HepG2 (cell line): ENCODE measurements at regions not wholly inside any gene's neighbourhood (a gene's known extent, or its start where the extent isn't known, plus 50 kb on each side); places are given as distances from the start of the nearest gene placed in this dataset.

Experiments
- ATAC-seq: fragments of 200-7000 bp; cut with Tn5 transposase; 3 replicates; pipeline ENCODE4 v1.9.1; 2020; ENCODE audit warnings: mild to moderate bottlenecking, moderate library complexity
- BruUV-seq: library from RNA; stranded (reverse); fragments of 400-500 nt; replicated peaks from 2 replicates; lab custom pipeline; 2021; lab: Mats Ljungman, UMichigan
- CTCF ChIA-PET: fragments of 300-600 bp; formaldehyde crosslinking; extraction: SDS; loops from one replicate; lab custom pipeline; 2021; ENCODE audit warnings: low total read pairs, inconsistent platforms, low intra/inter-chr PET ratio; lab: Yijun Ruan, JAX
- POLR2A ChIA-PET: fragments of 350-600 bp; sonication (Branson Sonifier 250); formaldehyde crosslinking; loops from one replicate; lab custom pipeline; 2020; ENCODE audit warnings: antibody characterized with exemption, inconsistent platforms; lab: Yijun Ruan, JAX
- DNase-seq: peaks from one replicate; pipeline ENCODE4 v3.0.0-alpha.2; 2015; ENCODE audit warnings: low spot score
- FAIRE-seq: peaks from 3 replicates; lab custom pipeline; 2011; peaks lifted over from hg19 to GRCh38; lab: Jason Lieb, UNC
- H2AFZ ChIP-seq: one replicate; pipeline ENCODE4 v1.6.1; 2011; ENCODE audit warnings: low read length, inconsistent platforms
- H3K27ac ChIP-seq: fragments of 300-600 bp; 3 replicates; pipeline ENCODE4 v1.8.0; 2011; ENCODE audit warnings: mixed run types, mild to moderate bottlenecking, mixed read lengths, low read length, inconsistent platforms; ENCODE audit not compliant: insufficient read depth; ENCODE audit errors: extremely low read length
- H3K27me3 ChIP-seq, 2 experiments: fragments of 200-600 bp in 1 of 2; 2 replicates in 1 of 2; 3 replicates in 1 of 2; pipeline versions ENCODE4 v1.6.0 to v1.8.0; 2011; ENCODE audit warnings: low read length in 2 of 2, mild to moderate bottlenecking in 2 of 2, moderate library complexity in 2 of 2, inconsistent platforms in 1 of 2; ENCODE audit not compliant: insufficient read depth in 2 of 2, control insufficient read depth in 1 of 2
- H3K36me3 ChIP-seq, 2 experiments: fragments of 200-600 bp in 1 of 2; replicated peaks in 1 of 2; 2 replicates in 1 of 2; 3 replicates in 1 of 2; pipeline versions ENCODE4 v1.5.1 to v1.8.0; 2011; ENCODE audit warnings: low read length in 2 of 2, inconsistent platforms in 1 of 2; ENCODE audit not compliant: insufficient read depth in 2 of 2, control insufficient read depth in 1 of 2
- H3K4me1 ChIP-seq: 2 replicates; pipeline ENCODE4 v1.5.1; 2012; ENCODE audit warnings: low read length, inconsistent platforms; ENCODE audit not compliant: insufficient read depth
- H3K4me2 ChIP-seq: 2 replicates; pipeline ENCODE4 v1.6.0; 2011; ENCODE audit warnings: low read depth, low read length, inconsistent platforms
- H3K4me3 ChIP-seq, 3 experiments: fragments of 200-600 bp in 1 of 3; sonication (generic), shearing (Covaris generic) in 1 of 3; replicated peaks in 1 of 3; 2 replicates each; pipeline ENCODE4 v1.5.1; 2011 to 2016; ENCODE audit warnings: low read length in 3 of 3, inconsistent platforms in 2 of 3, low read depth in 2 of 3, mild to moderate bottlenecking in 2 of 3, control low read depth in 1 of 3, mixed read lengths in 1 of 3; ENCODE audit not compliant: insufficient read depth in 1 of 3
- H3K79me2 ChIP-seq: one replicate; pipeline ENCODE4 v1.6.1; 2011; ENCODE audit warnings: low read length, inconsistent platforms; ENCODE audit not compliant: insufficient read depth
- H3K9ac ChIP-seq: 2 replicates; pipeline ENCODE4 v1.6.0; 2011; ENCODE audit warnings: mild to moderate bottlenecking, low read depth, low read length, inconsistent platforms; ENCODE audit not compliant: insufficient read depth
- H3K9me3 ChIP-seq: 2 replicates; pipeline ENCODE4 v1.5.1; 2012; ENCODE audit warnings: mild to moderate bottlenecking, low read length
- H4K20me1 ChIP-seq: 2 replicates; pipeline ENCODE4 v1.6.0; 2011; ENCODE audit warnings: inconsistent platforms, mild to moderate bottlenecking, low read length, moderate library complexity; ENCODE audit not compliant: insufficient read depth
- DDIT3 ChIP-seq: sonication (generic); formaldehyde crosslinking; IDR thresholded peaks from 2 replicates; pipeline ENCODE4 v1.4.0; 2020; ENCODE audit warnings: mild to moderate bottlenecking, missing genetic modification reagents
- DNMT3B ChIP-seq: conservative IDR thresholded peaks from 2 replicates; pipeline ENCODE4 v1.6.1; 2016; ENCODE audit warnings: missing biosample characterization, control low read depth
- HES4 ChIP-seq: sonication (generic); formaldehyde crosslinking; IDR thresholded peaks from 2 replicates; pipeline ENCODE4 v1.9.0; 2021; ENCODE audit warnings: mild to moderate bottlenecking, missing genetic modification reagents, borderline replicate concordance
- PPARG ChIP-seq: conservative IDR thresholded peaks from 2 replicates; pipeline ENCODE4 v1.6.1; 2016; ENCODE audit warnings: missing biosample characterization, missing genetic modification reagents
- RERE ChIP-seq: IDR thresholded peaks from 2 replicates; pipeline ENCODE4 v1.6.1; 2016; ENCODE audit warnings: low read depth, missing genetic modification reagents, missing compliant biosample characterization
- SMAD3 ChIP-seq: sonication (generic); formaldehyde crosslinking; IDR thresholded peaks from 2 replicates; pipeline ENCODE4 v1.4.0; 2020; ENCODE audit warnings: missing genetic modification reagents
- TBP ChIP-seq: sonication (generic); formaldehyde crosslinking; IDR thresholded peaks from 2 replicates; pipeline ENCODE4 v1.5.0; 2020; ENCODE audit warnings: missing genetic modification reagents
- ZXDC ChIP-seq: sonication (generic); formaldehyde crosslinking; IDR thresholded peaks from 2 replicates; pipeline ENCODE4 v1.5.0; 2020; ENCODE audit warnings: mild to moderate bottlenecking, missing genetic modification reagents
- WGBS: methylation state at CpG from one replicate; pipeline ENCODE4 v1.1.6; 2017; ENCODE audit warnings: low lambda C conversion rate; 5-methylcytosine and 5-hydroxymethylcytosine counted together
- in situ Hi-C: cut with HindIII; loops from 2 replicates; pipeline ENCODE4 v1.10.0; 2017; ENCODE audit warnings: low pct_unique_long_range_greater_than_20kb; ENCODE audit not compliant: extremely low pct_ligation_motif_present
- intact Hi-C: fragments of 100-400 bp; cut with micrococcal nuclease; formaldehyde crosslinking; loops from one replicate; pipeline ENCODE4 v1.10.0; 2022; ENCODE audit not compliant: unreplicated experiment

GRCh38 chr6:166253778-166254204, 54.4 kb downstream of the PRR18 start:
- CTCF ChIA-PET, result no interaction called here
- Histone ChIP-seq H3K79me2 (no peaks in the 10 kb centered on the region), H3K4me3 (no peak overlapping the region), H3K27me3 (peaks cover 0 to 7% of the 10 kb centered on the region in 2 experiments; a peak in 2 of 5 replicates), H2AFZ (no peak overlapping the region), H3K4me2 (no peak overlapping the region), H3K27ac (no peak overlapping the region), H3K4me1 (no peaks in the 10 kb centered on the region), H3K9me3 (no peaks in the 10 kb centered on the region), H3K9ac (no peak overlapping the region), H3K36me3 (no peaks in the 10 kb centered on the region), H4K20me1 (no peaks in the 10 kb centered on the region)
- no peak for DNase-seq
- in situ Hi-C loops (no loop called here), intact Hi-C loops (no loop called here)
- TF ChIP-seq HES4 (CRISPR knock-in tag) (no peak), DDIT3 (CRISPR knock-in tag) (no peak), ZXDC (CRISPR knock-in tag) (no peak), DNMT3B (no peak), SMAD3 (no peak), RERE (no peak), PPARG (no peak), TBP (CRISPR knock-in tag) (no peak)
- BruUV-seq, result no TSS peak
- no peak for FAIRE-seq
- WGBS, result 58% methylated on average over 26 of the region's 26 CpGs
- POLR2A ChIA-PET, result no interaction called here
- ATAC-seq, result no peak
